Ishikawa (cell line): ENCODE measurements at regions not wholly inside any gene's neighbourhood (a gene's known extent, or its start where the extent isn't known, plus 50 kb on each side); places are given as distances from the start of the nearest gene placed in this dataset.

Source experiments
- CEBPB ChIP-seq: IDR thresholded peaks from 2 replicates; pipeline ENCODE4 v1.6.1; 2012
- CREB1 ChIP-seq: IDR thresholded peaks from 2 replicates; pipeline ENCODE4 v1.6.1; 2012; ENCODE audit warnings: low read depth
- EGR1 ChIP-seq: IDR thresholded peaks from 2 replicates; pipeline ENCODE4 v1.6.1; 2012
- EP300 ChIP-seq: IDR thresholded peaks from 2 replicates; pipeline ENCODE4 v1.6.1; 2012; ENCODE audit warnings: borderline replicate concordance
- NFIC ChIP-seq: IDR thresholded peaks from 2 replicates; pipeline ENCODE4 v1.6.1; 2012
- RAD21 ChIP-seq: IDR thresholded peaks from 2 replicates; pipeline ENCODE4 v1.6.1; 2012; ENCODE audit warnings: low read depth
- TAF1 ChIP-seq: IDR thresholded peaks from 2 replicates; pipeline ENCODE4 v1.6.1; 2012; ENCODE audit warnings: low read depth, mild to moderate bottlenecking
- TCF12 ChIP-seq: IDR thresholded peaks from 2 replicates; pipeline ENCODE4 v1.6.1; 2012; ENCODE audit warnings: low read depth
- YY1 ChIP-seq: IDR thresholded peaks from 2 replicates; pipeline ENCODE4 v1.6.1; 2012; ENCODE audit warnings: low read depth
- ZBTB7A ChIP-seq: IDR thresholded peaks from 2 replicates; pipeline ENCODE4 v1.6.1; 2012; ENCODE audit warnings: low read depth
- TF ChIP-seq, protein P1 (sequence below): IDR thresholded peaks from 2 replicates; pipeline ENCODE4 v1.6.1; 2012; ENCODE audit warnings: low read depth, mild to moderate bottlenecking
- TF ChIP-seq, protein P2 (sequence below): IDR thresholded peaks from 2 replicates; pipeline ENCODE4 v1.6.1; 2012

DNA sequence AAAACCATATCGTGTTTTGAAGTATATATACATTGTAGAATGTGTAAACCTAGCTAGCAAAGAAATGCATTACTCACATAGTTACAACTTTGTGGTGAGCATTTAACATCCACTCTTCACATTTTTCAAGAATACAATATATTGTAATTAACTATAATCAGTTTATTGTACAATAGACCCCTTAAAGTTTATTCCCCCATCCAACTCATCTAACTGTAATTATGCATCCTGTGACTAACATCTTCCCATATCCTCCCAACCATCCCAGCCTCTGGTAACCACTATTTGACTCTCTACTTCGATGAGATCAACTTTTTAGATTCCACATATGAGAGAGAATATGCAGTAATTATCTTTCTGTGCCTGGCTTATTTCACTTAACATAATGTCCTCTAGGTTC, 526.4 kb downstream of the KIF20B start:
- no peak for TF ChIP-seq ZBTB7A
- no peak for TF ChIP-seq CREB1
- no peak for TF ChIP-seq EP300
- TF ChIP-seq, protein P1, sequence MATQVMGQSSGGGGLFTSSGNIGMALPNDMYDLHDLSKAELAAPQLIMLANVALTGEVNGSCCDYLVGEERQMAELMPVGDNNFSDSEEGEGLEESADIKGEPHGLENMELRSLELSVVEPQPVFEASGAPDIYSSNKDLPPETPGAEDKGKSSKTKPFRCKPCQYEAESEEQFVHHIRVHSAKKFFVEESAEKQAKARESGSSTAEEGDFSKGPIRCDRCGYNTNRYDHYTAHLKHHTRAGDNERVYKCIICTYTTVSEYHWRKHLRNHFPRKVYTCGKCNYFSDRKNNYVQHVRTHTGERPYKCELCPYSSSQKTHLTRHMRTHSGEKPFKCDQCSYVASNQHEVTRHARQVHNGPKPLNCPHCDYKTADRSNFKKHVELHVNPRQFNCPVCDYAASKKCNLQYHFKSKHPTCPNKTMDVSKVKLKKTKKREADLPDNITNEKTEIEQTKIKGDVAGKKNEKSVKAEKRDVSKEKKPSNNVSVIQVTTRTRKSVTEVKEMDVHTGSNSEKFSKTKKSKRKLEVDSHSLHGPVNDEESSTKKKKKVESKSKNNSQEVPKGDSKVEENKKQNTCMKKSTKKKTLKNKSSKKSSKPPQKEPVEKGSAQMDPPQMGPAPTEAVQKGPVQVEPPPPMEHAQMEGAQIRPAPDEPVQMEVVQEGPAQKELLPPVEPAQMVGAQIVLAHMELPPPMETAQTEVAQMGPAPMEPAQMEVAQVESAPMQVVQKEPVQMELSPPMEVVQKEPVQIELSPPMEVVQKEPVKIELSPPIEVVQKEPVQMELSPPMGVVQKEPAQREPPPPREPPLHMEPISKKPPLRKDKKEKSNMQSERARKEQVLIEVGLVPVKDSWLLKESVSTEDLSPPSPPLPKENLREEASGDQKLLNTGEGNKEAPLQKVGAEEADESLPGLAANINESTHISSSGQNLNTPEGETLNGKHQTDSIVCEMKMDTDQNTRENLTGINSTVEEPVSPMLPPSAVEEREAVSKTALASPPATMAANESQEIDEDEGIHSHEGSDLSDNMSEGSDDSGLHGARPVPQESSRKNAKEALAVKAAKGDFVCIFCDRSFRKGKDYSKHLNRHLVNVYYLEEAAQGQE = no peak
- no peak for TF ChIP-seq CEBPB
- no peak for TF ChIP-seq YY1
- no peak for TF ChIP-seq RAD21
- no peak for TF ChIP-seq EGR1
- no peak for TF ChIP-seq TAF1
- no peak for TF ChIP-seq NFIC
- TF ChIP-seq, protein P2, sequence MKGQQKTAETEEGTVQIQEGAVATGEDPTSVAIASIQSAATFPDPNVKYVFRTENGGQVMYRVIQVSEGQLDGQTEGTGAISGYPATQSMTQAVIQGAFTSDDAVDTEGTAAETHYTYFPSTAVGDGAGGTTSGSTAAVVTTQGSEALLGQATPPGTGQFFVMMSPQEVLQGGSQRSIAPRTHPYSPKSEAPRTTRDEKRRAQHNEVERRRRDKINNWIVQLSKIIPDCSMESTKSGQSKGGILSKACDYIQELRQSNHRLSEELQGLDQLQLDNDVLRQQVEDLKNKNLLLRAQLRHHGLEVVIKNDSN = no peak
- TF ChIP-seq TCF12 = no peak
